Renal cortex interstitium (tissue), 11 donors: ENCODE measurements at regions not wholly inside any gene's neighbourhood (a gene's known extent, or its start where the extent isn't known, plus 50 kb on each side); places are given as distances from the start of the nearest gene placed in this dataset.

Experiments
- DNase-seq, 11 donors: peaks; one replicate each; pipeline ENCODE4 v3.0.0-alpha.2; 2013; ENCODE audit warnings: low read depth in 9 of 11, low spot score in 4 of 11; ENCODE audit errors: extremely low read depth in 1 of 11

DNA sequence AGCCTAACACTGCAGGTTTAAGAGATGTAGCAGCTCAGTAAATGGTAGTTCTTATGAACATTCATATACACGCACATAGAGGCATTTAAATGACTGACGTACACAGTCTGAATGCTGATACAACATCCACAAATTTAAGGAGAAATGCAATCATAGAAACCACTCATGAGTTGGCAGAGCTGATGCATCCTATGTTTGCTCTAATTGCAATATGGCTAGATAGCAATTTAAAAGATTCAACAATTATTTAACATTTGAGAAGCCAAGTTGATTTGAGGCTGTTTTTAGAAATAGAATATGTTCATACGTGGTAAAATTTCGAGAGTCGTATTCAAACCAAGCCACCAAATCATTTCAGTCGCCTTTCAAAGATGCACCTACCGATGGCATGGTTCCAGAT, 135.6 kb downstream of the PFKFB3 start:
- DNase-seq = no peak

DNA sequence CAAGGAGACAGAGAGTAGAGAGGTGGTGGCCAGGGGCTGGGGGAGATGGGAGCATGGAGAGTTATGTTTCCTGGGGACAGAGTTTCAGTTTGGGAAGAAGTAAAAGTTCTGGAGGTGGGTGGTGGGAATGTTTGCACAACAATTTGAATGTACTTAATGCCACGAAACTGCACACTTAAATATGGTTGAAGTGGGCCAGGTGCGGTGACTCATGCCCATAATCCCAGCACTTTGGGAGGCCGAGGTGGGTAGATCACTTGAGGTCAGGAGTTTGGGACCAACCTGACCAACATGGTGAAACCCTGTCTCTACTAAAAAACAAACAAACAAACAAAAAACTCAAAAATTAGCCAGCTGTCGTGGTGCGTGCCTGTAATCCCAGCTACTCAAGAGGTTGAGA, 137.2 kb downstream of the PFKFB3 start:
- no peak for DNase-seq

GRCh38 chr10:6342096-6342685, 139.5 kb downstream of the PFKFB3 start:
- no peak for DNase-seq

GRCh38 chr10:6343305-6344010, 140.7 kb downstream of the PFKFB3 start:
- no peak for DNase-seq

DNA sequence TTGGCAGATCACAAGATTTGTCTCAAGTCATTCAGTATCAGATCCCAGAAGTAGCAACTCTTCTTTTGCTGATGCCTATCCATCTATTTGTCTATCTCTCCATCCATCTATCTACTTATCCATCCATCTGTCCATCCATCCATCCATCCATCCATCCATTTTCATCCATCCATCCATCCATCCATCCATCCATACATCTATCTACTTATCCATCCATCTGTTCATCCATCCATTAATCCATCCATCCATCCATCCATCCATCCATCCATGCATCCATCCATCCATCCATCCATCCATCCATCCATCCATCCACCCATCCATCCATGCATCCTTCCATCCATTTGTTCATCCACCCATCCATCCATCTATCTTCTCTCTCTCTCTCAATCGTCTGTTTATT, 142.7 kb downstream of the PFKFB3 start:
- no peak for DNase-seq

DNA sequence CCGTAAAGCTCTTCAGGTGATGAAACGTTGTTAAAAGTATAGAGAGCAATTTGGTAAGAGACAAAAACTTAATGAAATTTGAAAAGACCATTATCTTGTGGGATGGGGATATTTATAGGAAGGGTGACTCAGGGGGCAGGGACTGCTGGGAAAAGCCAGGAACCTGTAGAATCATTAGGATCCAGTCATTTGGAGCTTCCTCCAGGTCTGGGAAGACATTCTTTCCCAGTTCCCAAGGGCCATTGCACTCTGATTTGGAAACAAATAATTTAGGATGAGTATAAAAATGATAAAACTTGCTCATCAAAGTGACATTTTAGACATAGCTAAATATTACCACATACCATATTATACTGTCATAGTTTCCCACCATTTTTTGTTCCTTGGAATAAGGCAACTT, 143.9 kb downstream of the PFKFB3 start:
- DNase-seq = no peak

DNA sequence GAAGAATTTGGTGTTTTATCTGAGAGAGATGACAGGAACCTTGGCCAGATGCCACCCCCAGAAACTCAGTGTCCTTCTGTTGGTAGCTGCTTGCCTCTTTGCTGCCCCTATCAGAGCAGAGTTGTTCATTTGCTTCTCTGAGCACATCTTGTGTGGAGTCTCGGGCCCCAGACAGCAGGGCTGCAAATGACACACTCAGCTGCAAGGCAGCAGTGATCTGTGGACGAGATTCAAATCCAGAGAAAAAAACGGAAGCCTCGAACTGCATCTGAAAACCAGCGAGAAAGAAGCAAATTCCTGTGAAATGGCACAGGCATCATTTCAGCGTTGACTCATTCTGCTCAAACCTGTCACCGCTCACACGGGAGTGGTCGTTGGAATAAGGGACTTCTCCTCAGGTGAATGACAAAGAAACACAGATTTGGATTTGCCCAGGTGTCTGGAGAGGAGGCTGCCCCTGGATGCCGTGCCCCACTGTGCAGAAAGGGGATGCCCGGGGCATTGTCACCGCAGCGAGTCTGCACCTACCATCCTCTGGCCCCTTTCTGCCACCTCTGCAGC, 144.7 kb downstream of the PFKFB3 start:
- DNase-seq = no peak

DNA sequence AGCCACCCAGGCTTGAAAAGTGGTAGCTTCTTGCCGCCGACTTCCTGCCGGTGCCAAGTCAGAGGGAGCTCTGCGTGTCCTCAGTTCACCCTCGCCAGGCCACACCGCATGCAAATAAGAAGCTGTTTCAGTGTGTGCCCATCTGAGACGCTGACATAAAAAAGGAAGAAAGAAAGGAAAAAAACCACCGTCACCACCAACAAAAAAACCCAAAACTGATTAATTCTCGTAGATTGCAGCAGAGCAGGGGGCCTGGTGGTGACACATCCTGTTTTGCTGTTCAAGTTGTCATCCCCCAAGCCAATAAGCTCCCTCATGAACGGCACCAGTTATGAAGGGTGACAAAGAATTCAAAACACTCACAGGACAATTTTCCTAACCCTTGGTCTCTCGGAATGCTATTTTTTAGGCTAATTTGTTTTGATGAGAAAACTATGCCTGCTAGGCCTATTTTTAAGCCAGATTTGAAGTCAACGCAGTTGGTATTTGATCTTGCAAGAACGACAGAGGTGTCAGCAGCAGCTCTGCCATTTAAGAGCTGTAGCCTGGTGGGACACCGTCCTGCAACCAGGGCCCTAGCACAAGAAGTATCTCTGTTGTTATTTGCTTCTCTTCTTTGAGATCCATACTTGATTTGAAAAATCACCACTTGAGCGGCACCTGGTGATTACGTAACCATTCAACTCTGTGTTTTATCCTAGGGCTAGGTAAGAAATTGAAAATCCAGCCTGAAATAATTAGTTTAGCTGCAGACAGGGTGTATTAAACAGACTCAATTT, 145.6 kb downstream of the PFKFB3 start:
- DNase-seq = no peak

DNA sequence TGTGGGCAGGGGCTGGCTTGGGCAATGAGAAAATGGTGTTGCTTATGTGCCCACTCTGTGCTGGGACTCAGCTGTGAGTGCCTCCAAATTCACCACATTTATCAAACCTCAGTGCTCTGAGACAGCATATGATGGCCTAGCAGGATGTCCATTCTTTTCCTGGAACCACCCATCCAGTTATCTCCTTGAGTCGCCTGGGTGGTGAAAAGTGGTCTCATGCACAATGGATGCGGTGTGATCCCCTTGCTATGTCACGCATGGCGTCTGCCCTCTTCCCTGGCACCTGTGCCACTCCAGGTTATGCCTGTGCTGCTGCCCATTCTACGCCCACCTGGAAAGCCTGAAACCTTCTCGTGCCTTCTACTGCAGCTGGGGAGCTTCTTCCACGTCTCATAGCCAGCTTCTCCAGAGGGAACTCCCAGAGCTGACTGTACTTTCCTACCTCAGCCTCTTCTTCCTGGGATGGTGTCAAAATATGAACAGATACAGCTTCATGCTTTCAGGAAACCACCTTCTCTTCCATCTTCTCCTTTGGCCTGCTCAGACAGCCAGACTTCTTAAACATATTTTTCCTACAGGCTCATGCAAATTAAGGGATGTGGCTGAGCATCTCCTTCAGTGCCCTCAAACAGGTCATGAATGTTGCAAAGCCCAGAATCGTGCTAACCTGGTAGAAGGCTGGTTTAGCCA, 147.3 kb downstream of the PFKFB3 start:
- no peak for DNase-seq

DNA sequence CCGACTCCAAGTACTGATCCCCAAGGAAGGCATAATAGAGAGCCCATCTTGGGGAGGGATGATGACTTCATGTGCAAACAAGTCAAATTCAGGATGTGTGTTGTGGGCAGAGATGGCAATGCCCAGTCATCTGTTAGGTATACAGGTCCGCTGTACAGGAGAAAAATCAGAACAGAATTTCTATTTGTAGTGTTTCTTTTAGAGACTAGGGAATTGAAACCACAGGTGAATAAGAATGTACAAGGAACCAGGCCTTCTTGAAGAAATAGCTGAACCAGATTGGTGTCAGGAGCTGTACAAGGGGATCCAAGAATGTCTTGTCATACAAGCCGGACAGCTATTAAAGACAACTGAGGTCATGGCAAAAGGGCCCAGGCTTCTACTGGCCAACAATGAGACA, 147.9 kb downstream of the PFKFB3 start:
- DNase-seq = no peak

- DNase-seq = no peak
Observed at GRCh38 chr10:6351495-6351894, 148.8 kb downstream of the PFKFB3 start.

- no peak for DNase-seq
Observed at GRCh38 chr10:6353526-6353925, 150.8 kb downstream of the PFKFB3 start.

GRCh38 chr10:6354168-6354772, 151.5 kb downstream of the PFKFB3 start:
- DNase-seq = no peak

GRCh38 chr10:6356280-6356793, 153.6 kb downstream of the PFKFB3 start:
- no peak for DNase-seq

DNA sequence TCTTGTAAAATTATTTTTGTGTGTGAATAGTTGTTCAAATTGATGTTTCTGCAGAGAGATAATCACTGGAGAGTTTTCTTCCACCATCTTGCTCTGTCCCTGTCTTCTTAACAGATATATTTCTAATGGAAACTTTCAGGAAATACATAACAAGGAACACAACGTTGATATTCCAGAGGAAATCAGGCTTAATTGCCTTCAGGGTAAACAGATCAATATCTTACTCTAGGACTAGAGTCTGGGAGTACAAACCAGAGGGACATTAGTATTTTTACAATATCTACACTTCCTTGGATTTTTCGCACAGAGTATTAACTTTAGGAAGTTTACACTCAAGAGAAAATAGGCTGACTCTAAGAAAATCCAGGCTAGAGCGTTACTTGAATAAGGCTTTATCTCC, 159.1 kb downstream of the PFKFB3 start:
- DNase-seq = no peak

GRCh38 chr10:6362879-6363278, 160.1 kb downstream of the PFKFB3 start:
- DNase-seq = no peak

DNA sequence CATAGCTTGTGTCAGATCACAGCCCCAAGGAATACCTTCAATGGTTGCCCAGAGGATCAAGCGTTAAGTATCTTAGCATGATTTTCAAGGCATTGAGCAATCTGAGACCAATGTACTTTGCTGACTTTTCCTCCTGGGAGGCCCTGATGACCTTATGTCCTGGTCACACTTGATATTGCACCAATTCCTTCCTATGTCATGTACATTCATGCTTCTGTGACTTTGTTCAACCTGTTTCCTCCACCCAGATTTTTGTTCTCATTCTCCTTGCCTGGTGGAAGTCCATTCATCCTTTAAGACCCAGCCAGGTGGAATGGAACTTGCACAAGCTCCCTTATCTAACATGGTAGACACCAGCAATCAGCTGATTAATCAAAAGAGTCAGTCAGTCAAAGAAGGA, 160.8 kb downstream of the PFKFB3 start:
- DNase-seq = peak in 2 of 11 donors; percentile 32 to 40

- no peak for DNase-seq
Observed at GRCh38 chr10:6364283-6364682, 161.6 kb downstream of the PFKFB3 start.

DNA sequence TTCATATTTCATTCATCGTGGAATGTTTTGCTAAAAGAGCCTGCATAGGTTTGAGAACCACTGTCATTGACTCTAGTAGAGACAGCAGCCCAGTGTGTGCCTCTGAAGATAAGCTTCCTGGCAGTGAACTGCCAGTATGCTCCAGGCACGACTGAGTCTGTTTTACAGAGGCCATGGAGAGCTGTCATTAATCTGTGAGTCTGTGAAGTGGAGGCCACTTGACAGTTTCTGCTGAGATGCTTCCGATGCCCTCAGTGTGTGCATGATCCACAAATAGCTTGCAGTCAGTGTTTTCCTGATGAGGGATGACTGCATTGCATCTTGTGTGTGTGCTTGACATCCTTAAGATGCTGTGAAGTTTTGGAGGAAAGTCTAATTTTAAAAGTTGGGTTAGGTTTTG, 162.2 kb downstream of the PFKFB3 start:
- no peak for DNase-seq
